Skeletal muscle satellite cell (primary cell): ENCODE measurements at regions not wholly inside any gene's neighbourhood (a gene's known extent, or its start where the extent isn't known, plus 50 kb on each side); places are given as distances from the start of the nearest gene placed in this dataset.

ENCODE experiments used
- H3K27me3 ChIP-seq: 2 replicates; pipeline ENCODE4 v1.7.0; 2013; ENCODE audit warnings: low read length; ENCODE audit not compliant: control insufficient read depth, insufficient read depth
- H3K36me3 ChIP-seq: 2 replicates; pipeline ENCODE4 v1.7.0; 2013; ENCODE audit warnings: mild to moderate bottlenecking, control low read depth, low read length; ENCODE audit not compliant: insufficient read depth
- H3K4me1 ChIP-seq: 2 replicates; pipeline ENCODE4 v1.7.0; 2013; ENCODE audit warnings: low read length; ENCODE audit not compliant: control insufficient read depth, insufficient read depth
- H3K4me2 ChIP-seq: 2 replicates; pipeline ENCODE4 v1.7.0; 2013; ENCODE audit warnings: mild to moderate bottlenecking, low read length
- H3K4me3 ChIP-seq: 2 replicates; pipeline ENCODE4 v1.7.0; 2013; ENCODE audit warnings: low read length
- H3K9ac ChIP-seq: 2 replicates; pipeline ENCODE4 v1.7.0; 2013; ENCODE audit warnings: mild to moderate bottlenecking, low read depth, low read length, moderate library complexity
- H3K9me3 ChIP-seq: replicated peaks from 2 replicates; pipeline ENCODE4 v1.7.0; 2013; ENCODE audit warnings: mild to moderate bottlenecking, control low read depth, low read length

DNA sequence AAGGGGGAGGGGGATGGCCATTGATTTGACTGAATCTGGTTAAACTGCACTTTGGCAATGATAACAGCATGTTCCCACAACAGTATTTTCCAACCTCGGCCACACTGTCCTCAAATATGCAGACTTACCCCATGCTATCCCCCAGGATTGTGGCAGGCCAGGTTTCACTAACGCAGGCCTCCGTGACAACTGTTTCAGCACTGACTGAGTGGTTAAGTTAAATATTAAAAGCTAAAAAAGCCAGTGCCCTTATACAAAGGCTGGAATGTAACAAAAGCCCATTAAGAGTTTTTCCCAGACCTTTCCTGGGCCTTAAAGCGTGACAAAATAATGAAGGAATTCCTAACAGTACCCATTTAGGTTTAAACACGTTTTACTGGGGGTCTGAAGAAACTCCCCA, 202.9 kb downstream of the USP25 start:
- H3K9ac ChIP-seq, result no peak overlapping the region
- H3K4me2 ChIP-seq, result no peak overlapping the region
- no peaks in the 10 kb centered on the region for H3K9me3 ChIP-seq
- no peaks in the 10 kb centered on the region for H3K4me1 ChIP-seq
- no peak overlapping the region for H3K4me3 ChIP-seq
- no peaks in the 10 kb centered on the region for H3K36me3 ChIP-seq
- no peaks in the 10 kb centered on the region for H3K27me3 ChIP-seq

DNA sequence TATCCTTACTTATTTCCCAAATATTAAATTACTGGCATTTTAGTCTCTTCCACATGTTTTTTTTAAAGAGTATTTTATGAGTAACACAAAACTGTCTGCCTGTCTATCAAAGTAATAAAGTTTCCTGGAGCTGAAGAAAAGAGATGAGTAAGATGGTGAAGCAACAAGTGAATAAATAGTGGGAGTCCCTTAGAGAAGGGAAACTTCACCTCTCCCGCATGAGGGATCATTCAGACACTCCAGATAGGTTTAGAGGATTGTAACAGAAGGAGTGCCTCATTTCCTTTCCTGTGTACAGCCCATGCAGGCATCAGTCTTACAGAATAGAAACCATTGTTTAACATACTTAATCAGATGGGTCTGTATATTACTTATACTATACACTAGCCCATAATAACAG, 205.7 kb downstream of the USP25 start:
- H3K9ac ChIP-seq, result no peak overlapping the region
- H3K4me3 ChIP-seq, result no peak overlapping the region
- H3K9me3 ChIP-seq, result no peaks in the 10 kb centered on the region
- no peaks in the 10 kb centered on the region for H3K4me1 ChIP-seq
- H3K4me2 ChIP-seq, result no peak overlapping the region
- H3K27me3 ChIP-seq, result no peaks in the 10 kb centered on the region
- no peaks in the 10 kb centered on the region for H3K36me3 ChIP-seq

DNA sequence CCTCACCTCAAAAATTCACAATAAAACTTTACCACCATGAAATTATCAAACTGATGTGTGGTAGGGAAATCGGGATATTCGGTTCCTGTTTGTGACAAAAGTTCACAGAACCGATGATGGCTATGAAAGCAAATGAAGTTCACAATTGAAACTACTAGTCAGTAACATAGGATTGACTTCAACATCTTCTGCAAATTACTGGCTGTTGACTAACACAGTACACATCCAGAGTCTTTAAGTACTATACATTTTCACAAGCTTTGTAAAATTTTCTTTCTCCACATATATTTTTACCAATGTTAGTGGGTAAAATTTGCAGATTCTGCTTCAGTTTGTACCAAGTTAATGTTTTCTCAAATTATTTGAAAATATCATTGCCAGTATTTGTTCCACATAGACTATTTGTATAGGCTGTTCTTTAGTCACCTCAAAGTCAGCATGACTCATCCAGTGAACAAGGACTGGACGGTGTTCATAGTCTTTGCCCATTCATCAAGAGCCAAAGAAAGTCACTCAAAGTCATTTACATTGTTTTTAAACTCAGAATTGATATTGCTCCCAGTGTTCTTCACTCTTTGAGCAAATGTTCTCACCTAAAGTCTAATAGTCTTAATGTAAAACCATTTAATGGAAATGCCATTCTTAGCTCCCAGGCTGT, 213.4 kb downstream of the USP25 start:
- H3K4me2 ChIP-seq, result no peak overlapping the region
- H3K9ac ChIP-seq, result no peak overlapping the region
- H3K4me1 ChIP-seq, result peaks cover 10% of the 10 kb centered on the region
- no peaks in the 10 kb centered on the region for H3K27me3 ChIP-seq
- H3K4me3 ChIP-seq, result no peak overlapping the region
- no peaks in the 10 kb centered on the region for H3K36me3 ChIP-seq
- H3K9me3 ChIP-seq, result no peaks in the 10 kb centered on the region

DNA sequence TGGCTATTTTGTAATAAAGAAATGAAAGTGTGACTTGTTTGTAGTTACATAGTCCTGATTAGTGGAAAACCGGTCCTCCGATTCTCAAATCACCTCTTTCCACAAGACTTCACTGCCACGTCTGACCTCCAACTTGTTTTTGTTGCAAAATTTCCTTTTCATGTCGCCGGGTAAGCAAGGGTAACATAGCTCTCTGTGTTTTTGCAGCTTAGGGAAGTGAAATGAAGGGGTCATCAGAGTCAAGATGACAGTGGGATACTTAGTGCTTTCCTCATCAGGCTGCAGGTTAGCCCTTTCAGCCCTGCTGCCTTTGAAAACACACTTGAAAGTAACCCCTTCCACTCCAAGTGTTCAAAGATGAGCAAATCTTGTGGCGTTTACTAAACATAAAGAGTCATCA, 217.9 kb downstream of the USP25 start:
- no peaks in the 10 kb centered on the region for H3K36me3 ChIP-seq
- no peaks in the 10 kb centered on the region for H3K27me3 ChIP-seq
- no peak overlapping the region for H3K9ac ChIP-seq
- peaks cover 10% of the 10 kb centered on the region for H3K4me1 ChIP-seq
- no peaks in the 10 kb centered on the region for H3K9me3 ChIP-seq
- no peak overlapping the region for H3K4me3 ChIP-seq
- H3K4me2 ChIP-seq, result no peak overlapping the region

DNA sequence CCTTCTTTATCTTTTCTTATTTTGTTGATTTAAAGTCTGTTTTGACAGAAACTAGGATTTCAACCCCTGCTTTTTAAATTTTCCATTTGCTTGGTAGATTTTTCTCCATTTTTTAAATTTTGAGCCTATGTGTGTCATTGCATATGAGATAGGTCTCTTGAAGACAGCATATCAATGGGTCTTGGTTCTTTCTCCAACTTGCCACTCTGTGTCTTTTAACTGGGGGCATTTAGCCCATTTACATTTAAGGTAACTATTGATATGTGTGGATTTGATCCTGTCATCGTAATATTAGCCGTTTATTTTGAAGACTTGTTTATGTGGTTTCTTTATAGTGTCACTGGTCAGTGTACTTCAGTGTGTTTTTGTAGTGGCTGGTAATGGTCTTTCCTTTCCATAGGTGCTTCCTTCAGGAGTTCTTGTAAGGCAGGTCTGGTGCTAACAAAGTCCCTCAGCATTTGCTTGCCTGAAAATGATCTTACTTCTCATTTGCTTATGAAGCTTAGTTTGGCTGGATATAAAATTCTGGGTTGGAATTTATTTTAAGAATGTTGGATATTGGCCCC, 223.9 kb downstream of the USP25 start:
- Histone ChIP-seq H3K9ac (no peak overlapping the region), H3K4me1 (no peaks in the 10 kb centered on the region), H3K27me3 (no peaks in the 10 kb centered on the region), H3K9me3 (no peaks in the 10 kb centered on the region), H3K4me2 (no peak overlapping the region), H3K4me3 (no peak overlapping the region), H3K36me3 (no peaks in the 10 kb centered on the region)

DNA sequence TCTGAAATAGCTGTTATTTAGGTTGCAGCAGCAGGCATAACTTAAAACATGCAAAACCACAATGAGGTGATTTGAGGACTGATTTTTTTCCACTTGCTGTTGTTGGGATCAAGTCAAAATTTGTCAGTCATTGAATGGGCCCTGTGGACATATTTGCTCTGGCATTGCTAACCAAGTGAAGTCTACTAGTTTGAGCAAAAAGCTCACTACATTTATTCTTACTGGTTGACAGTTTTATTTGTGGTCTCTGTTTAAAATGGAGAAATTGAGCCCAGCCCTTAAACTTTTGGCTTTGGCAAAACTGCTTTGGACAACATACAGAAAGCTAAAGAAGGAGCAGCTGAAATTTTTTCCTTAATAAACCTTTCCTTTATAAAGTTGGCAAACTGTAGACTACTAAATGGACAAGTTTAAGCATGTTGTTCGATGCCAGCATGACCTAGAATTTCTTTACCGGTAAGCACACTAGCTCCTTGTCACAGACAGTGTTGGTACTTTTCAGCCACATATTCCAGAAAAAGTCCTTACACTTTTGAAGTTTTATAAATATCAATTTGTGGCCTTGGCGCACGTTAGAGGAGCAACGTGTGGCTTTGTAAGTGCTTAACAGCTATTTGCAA, 234.6 kb downstream of the USP25 start:
- Histone ChIP-seq H3K27me3 (no peaks in the 10 kb centered on the region), H3K9ac (no peak overlapping the region), H3K9me3 (no peaks in the 10 kb centered on the region), H3K4me1 (peaks cover 4% of the 10 kb centered on the region), H3K4me2 (no peak overlapping the region), H3K4me3 (no peak overlapping the region), H3K36me3 (no peaks in the 10 kb centered on the region)

DNA sequence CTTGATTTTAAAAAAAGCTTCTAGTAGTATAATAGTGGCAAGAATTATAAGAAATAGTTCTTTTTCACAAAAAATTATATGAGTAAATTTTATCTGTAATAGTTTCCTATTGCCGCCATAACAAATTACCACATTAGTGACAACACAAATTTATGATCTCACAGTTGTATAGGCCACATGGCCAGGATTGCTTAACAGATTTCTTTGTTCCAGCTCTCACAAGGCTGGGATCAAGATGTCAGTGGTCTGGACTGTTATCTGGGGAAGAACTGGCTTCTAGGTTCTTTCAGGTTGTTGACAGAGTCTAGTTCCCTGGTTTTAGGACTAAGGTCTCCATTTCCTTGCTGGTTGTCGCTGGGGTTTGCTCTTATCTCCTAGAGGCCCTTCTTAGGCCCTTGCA, 236.4 kb downstream of the USP25 start:
- H3K9ac ChIP-seq, result no peak overlapping the region
- H3K4me2 ChIP-seq, result no peak overlapping the region
- H3K4me3 ChIP-seq, result no peak overlapping the region
- H3K9me3 ChIP-seq, result no peaks in the 10 kb centered on the region
- H3K4me1 ChIP-seq, result peaks cover 4% of the 10 kb centered on the region
- H3K27me3 ChIP-seq, result no peaks in the 10 kb centered on the region
- no peaks in the 10 kb centered on the region for H3K36me3 ChIP-seq

DNA sequence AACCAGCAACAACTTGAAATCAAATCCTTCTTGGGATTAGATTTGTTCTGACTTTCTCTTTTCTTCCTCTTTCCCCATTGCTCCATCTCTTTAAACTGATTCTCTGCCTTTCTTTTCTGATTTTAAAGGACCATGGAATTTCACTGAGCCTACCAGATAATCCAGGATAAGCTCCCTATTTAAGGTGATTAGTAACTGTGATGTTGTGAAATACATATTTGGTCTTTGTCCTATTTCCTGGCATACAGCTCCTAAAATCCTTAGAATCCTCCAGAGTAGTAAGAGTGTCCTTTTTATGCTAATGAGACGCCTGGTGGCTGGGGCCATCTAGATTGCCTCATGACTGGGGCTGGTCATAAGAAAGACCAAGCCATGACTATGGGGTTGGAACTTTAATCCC, 236.9 kb downstream of the USP25 start:
- Histone ChIP-seq H3K9ac (no peak overlapping the region), H3K4me2 (no peak overlapping the region), H3K27me3 (no peaks in the 10 kb centered on the region), H3K36me3 (no peaks in the 10 kb centered on the region), H3K4me3 (no peak overlapping the region), H3K4me1 (peaks cover 4% of the 10 kb centered on the region), H3K9me3 (no peaks in the 10 kb centered on the region)

DNA sequence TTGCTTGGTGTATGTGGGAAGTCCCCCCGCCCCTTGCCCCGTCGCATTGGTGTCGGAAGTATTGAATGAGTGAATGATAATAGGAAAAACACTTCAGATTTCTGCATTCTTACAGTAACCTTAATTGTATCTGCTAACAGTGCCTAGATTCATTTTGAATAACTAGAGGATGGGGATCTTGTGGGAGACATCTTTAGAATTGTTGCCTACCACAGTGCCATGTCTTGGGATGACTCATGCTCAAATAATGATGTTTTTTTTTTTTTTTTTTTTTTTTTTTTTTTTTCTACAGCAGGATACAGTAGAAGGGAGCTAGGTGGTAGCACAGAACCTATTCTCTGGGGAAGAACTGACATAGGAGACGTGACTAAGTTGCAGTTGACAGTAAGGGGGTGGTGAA, 237.9 kb downstream of the USP25 start:
- Histone ChIP-seq H3K4me2 (no peak overlapping the region), H3K4me1 (peaks cover 4% of the 10 kb centered on the region), H3K27me3 (no peaks in the 10 kb centered on the region), H3K4me3 (no peak overlapping the region), H3K9ac (no peak overlapping the region), H3K36me3 (no peaks in the 10 kb centered on the region), H3K9me3 (no peaks in the 10 kb centered on the region)

DNA sequence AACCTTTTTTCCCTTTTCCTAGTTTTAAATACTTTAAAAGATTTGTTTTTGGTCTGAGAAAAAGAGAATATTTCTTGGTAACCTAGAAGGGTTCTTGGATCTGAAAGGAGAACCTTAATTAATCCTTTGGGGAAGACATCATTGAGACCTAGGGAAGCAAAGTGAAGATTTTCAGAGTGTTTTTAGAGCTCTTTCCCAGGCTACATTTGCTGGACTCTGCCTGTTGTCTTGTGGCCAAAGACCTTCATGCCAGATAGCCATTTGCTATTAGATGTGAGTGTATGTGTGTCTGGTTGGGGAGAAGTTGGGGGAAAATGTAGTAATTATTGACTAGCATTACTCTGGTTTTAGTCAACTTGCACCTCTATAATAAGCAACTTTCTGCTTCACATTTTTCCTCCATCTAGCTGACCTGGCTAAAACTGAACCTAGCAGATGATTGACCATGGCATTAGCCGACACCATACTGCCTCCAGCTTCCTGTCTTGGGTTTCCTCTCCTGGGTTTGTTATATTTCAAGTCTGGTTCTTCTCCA, 239.1 kb downstream of the USP25 start:
- Histone ChIP-seq H3K9ac (no peak overlapping the region), H3K36me3 (no peaks in the 10 kb centered on the region), H3K27me3 (no peaks in the 10 kb centered on the region), H3K4me3 (no peak overlapping the region), H3K9me3 (no peaks in the 10 kb centered on the region), H3K4me2 (no peak overlapping the region), H3K4me1 (peaks cover 4% of the 10 kb centered on the region)

DNA sequence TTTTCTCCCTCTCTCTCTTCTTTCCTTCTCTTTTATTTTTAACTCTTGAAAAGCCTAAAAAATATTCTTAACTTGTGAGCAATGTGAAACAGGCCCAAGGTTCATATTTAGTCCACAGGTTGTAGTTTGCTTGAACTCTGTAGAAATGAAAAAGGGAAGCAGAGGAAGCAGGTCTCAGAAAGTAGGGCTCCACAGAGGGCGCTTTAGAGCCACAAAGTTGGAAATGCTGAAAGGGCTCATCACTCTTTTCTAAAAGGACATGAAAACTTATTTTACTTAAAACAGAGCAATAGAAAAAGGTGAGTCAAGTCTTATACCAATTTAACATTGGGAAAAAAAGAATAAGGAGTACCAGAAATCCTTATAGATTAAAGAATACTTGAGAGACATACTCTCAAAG, 247.0 kb downstream of the USP25 start:
- Histone ChIP-seq H3K9me3 (no peaks in the 10 kb centered on the region), H3K4me3 (no peak overlapping the region), H3K4me1 (no peaks in the 10 kb centered on the region), H3K27me3 (no peaks in the 10 kb centered on the region), H3K9ac (no peak overlapping the region), H3K4me2 (no peak overlapping the region), H3K36me3 (no peaks in the 10 kb centered on the region)
